ENCODE measurements at regions not wholly inside any gene's neighbourhood (a gene's known extent, or its start where the extent isn't known, plus 50 kb on each side); places are given as distances from the start of the nearest gene placed in this dataset.

DNA sequence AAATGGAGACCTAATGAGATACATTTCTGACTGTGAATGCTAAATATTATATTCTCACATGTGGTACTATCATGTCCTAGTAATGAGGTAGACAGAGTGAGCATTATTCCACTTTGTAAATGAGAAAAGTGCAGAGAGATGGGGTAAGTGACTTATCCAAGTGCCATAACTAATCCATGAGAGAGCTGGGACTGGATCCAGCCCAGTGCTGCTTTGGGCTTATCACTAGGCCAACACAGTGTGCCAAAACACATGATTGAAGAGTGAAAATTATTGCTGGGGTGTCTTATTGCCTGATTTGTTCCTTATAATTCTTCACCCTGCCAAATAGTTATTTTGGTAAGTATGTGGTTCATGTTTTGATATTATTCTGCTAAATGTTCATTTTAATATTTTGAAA lies 442.2 kb upstream of the GRAMD2B start:
- TF ChIP-seq, protein P1, sequence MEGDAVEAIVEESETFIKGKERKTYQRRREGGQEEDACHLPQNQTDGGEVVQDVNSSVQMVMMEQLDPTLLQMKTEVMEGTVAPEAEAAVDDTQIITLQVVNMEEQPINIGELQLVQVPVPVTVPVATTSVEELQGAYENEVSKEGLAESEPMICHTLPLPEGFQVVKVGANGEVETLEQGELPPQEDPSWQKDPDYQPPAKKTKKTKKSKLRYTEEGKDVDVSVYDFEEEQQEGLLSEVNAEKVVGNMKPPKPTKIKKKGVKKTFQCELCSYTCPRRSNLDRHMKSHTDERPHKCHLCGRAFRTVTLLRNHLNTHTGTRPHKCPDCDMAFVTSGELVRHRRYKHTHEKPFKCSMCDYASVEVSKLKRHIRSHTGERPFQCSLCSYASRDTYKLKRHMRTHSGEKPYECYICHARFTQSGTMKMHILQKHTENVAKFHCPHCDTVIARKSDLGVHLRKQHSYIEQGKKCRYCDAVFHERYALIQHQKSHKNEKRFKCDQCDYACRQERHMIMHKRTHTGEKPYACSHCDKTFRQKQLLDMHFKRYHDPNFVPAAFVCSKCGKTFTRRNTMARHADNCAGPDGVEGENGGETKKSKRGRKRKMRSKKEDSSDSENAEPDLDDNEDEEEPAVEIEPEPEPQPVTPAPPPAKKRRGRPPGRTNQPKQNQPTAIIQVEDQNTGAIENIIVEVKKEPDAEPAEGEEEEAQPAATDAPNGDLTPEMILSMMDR (conservative IDR thresholded peaks at IDR 0.05; ENCODE audit: low read depth, low read length) = no peak
- no peak for TF ChIP-seq EZH2phosphoT487 (IDR thresholded peaks at IDR 0.05; ENCODE audit: borderline replicate concordance, low read length)
